Inferior parietal cortex (tissue), 1 donor: ENCODE measurements at regions not wholly inside any gene's neighbourhood (a gene's known extent, or its start where the extent isn't known, plus 50 kb on each side); places are given as distances from the start of the nearest gene placed in this dataset.
A peak's percentile ranks its signal among the peaks of the same experiment; 100 is the strongest.
"Not testable (repeated sequence)": the region's sequence is repeated elsewhere in the genome, so short reads cannot be mapped to it uniquely, and the experiment has no call there.

Experiments used
- DNase-seq: peaks from one replicate; pipeline ENCODE4 v3.0.0-alpha.2; 2016; ENCODE audit errors: extremely low spot score

DNA sequence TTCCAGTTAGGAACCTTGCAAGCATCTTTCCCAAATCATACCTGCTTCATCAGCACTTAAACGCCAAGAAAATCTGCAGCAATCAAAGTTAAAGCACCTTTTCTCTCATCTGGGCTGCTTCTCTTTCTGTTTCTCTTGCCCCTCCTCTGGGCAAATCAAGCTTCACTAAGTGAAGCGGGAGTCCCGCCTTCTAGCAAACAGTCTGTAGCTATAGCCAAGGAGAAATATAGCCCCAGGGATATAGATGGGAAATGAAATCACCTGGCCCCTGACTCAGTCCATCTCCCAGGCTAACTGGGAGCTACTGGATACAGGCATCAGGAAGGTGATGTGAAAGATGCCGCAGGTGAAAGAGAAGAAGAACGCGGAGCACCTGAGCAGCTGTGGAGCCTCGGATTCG lies 481.9 kb downstream of the C6orf118 start:
- DNase-seq = no peak

DNA sequence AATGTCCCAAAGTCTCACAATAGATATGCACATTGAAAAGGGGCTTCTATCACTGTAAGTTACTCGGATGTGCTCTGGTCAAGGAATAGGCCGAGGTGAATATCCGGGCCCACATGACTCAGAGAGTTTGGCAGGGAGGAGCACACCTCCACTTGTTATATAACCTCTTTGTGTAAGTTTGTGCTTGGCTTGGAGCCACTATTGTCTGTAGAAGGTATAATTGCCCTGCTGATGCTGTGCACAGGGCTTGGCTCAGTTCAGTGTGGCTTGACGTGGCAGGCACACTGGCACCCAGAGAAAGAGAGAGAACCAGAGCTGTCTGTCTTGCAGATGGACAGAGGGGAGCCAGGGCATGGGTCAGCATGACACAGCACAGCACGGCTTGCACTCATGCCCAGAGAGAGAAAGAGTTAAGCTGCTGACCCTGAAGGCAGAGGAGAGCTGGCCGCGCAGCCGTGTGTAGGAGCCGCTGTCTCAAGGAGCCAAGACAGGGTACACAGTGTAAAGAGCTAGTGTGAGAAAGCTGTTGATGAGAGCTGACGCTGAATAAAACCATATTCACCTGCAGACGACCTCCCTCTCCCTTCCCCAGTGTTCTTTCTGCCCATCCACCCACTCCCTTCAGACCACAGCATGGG lies 482.5 kb downstream of the C6orf118 start:
- no peak for DNase-seq

DNA sequence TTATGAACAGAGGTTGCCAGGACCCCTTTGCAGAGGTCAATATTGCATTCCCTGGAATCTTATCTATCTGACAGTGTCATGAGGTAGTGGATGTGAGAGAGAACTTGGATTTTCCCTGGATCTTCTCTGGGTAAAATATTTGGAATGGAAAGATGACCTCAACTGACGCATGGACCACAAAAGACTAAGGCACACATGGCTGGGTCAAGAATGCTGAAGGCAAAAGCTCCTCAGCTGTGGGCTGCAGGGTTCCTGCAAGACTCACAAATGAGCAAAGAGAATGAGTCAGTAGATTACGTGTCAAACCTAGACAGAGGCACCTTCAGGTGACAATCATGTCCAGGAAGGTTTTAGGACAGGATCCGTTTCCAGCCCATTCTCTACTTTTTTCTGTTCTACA lies 484.0 kb downstream of the C6orf118 start:
- no peak for DNase-seq

DNA sequence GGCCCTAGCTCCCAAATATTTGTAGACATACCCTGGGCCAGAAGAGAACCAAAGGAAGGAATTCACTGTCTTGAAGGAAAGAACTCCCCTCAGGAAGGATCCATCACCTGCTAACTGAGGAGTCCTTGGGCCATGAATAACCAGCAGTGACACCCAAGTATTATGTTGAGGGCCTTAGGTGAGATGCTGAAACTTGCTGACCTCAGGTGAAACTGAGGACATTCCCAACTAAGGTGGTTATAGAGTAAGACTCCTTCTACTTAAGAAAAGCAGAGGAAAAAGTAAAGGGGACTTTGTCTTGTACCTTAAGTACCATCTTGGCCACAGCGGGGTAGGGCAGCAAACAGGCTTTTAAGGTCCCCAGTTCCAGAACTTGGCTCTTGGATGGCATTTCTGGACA lies 491.7 kb downstream of the C6orf118 start:
- DNase-seq = no peak

DNA sequence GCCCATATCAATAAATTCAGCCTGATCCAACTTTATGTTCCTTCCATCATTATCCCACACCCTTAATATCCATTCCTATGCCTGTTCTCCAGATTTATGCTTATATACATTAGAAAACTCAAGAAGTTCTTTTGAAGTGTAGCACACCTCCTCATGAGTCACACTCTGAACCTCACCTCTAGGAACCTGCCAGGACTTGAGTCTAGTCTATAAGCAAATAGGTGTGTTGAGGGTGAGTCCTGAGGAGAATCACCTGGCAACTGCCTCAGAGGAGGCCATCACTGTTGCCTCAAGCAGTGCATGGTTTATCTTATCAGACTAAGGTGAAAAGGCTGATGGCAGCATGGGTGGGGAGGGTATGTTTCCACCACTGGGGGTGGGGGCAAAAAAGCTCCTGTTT lies 496.7 kb downstream of the C6orf118 start:
- no peak for DNase-seq

DNA sequence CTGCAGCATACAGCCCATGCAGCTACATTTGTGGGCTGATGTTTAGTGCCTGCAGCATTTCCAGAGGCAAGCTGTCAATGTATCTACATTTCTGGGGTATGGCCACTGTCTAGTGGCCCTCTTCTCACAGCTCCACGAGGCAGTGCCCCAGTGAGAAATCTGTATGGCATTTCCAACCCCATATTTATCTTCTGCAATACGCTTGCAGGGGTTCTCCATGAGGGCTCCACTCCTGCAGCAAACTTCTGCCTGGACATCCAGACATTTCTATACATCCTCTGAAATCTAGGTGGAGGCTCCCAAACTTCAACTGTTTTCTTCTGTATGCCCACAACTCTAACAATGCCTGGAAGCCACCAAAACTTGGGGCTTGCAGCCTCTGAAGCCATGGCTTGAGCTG lies 502.3 kb downstream of the C6orf118 start:
- no peak for DNase-seq

DNA sequence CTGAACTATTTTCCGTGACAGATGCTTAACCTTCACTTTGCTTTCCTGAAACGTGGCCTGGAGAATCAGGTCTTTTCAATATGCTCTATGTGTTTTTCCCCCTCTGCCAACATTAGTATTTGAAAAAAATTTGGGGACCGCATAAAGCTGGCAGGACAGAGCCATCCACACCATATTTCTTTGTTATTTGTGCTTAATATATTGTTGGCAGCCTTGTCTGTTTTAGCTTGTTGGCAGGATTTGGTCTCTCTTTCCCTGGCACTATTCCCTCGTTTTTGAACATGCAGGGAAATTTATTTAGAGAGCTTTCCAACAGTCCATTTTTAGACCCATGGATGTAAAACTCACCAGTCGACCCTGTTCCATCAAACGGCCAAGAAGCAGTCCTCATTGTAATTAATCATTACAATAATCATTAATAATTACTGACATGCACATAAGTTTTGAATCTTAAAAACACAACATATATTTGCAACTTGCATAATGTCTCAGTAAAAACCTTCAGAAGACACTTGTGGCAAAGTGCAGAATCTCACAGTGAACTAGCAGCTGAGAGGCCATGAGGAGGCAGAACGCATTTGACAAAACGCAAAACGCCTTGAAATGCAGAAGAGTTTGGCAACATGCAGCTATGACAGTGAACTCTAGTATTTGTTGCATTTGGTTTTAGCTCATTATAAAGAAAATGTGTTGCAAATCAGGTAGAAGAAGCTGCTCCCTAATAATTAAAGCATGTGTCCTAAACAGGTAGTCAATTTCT lies 514.2 kb downstream of the C6orf118 start:
- peak; percentile 6 for DNase-seq

DNA sequence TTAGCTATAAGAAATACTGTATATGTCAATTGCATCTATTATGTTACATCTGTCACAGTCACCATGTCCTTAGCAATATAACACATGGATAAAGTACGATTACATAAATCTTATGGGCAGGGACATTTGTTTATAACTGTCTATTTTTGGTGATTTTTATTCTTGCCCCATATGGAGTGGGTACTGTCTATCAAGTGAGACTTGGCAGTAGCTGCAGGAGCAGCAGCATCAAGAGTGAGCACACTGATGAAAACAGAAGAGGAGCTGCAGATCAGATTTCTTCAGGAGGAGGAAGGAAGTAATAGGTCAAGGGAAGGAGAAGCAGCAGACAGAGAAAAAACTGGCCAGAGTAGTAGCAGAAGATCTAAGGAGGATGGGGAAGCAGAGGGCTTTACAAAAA lies 516.7 kb downstream of the C6orf118 start:
- DNase-seq = peak; percentile 17

DNA sequence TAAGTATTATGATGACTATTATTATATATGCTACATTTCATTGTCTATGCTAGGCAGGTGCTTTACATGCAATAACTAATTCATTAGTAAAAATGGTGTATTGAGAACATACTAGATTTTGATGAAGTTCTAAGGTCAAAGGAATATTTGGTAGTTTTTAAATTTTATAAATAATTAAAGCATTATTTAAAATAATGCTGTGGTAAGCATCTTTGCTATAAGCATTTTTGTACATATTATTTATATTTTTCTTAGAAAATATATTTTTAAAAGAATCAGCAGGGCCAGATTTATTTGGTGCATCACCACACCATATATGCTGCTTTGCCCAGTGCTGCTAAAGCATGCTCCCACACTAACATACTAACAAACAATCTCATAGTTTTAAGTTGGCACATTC lies 517.9 kb downstream of the C6orf118 start:
- DNase-seq = no peak

DNA sequence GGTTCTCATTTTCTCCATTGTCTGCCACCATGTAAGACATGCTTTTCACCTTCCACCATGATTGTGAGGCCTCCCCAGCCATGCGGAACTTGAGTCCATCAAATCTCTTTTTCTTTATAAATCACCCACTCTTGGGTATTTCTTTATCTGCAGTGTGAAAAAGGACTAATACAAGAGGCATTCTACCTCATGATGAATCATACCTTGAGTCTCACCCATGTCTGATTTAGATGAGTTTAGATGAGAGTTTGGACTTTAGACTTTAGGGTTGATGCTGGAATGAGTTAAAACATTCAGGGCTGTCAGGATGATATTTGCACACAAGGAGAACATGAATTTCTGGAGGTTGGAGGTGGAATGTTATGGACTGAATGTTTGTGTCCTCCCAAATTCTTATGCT lies 545.6 kb downstream of the C6orf118 start:
- no peak for DNase-seq

DNA sequence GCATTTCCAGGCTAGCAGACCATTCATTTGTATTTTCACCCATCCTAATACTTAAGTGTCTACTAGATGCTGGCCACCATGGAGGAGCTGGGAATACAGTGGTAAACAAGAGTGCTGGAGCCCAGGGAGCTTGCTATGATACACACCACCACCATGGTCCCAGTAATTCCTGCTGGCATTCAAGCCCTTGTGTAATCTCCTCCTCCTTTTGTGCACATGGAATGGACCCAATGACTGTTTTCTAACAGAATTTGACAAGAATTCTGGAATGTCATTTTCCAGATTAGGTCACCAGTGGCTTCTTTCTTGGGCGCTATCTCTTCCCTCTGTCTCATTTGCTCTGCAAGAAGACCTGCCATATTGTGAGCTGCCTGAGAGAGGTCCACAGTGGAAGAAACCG lies 552.0 kb downstream of the C6orf118 start:
- DNase-seq = no peak

DNA sequence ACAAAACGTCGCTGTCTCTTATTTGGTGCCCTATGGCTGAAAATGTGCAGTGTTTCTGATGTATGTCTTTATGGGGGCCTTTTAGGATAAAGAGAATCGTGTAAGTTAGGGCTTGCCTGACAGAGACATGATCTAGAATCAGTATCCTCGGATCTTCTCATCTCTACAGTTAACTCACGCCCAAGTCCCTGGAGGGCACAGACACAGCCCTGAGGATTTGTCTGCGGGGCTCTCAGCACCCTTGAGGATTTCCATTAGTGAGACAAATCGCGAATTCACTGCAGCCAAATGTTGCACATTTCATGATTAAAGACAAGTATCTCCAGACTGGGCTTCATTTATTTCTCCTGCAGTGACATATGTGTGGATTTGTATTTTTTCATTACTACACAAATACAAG lies 552.7 kb downstream of the C6orf118 start:
- no peak for DNase-seq

DNA sequence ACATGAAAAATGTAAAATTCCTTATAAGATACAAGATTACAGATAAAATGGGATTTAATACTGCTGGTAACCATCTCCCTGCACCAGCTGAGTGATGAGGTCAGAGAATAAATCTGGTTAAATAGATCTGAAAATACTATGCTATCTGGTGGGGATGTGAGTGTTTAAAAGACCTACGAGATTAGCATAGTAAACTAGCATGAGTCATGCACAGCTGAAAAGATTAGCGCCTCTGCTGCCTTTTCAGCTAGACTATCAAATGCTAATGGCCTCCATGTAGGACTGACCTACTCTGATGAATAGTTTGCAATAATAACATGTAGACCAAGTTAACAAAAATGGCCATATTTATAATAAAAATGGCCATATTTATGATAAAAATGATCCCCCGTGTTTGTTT lies 553.3 kb downstream of the C6orf118 start:
- DNase-seq = no peak

DNA sequence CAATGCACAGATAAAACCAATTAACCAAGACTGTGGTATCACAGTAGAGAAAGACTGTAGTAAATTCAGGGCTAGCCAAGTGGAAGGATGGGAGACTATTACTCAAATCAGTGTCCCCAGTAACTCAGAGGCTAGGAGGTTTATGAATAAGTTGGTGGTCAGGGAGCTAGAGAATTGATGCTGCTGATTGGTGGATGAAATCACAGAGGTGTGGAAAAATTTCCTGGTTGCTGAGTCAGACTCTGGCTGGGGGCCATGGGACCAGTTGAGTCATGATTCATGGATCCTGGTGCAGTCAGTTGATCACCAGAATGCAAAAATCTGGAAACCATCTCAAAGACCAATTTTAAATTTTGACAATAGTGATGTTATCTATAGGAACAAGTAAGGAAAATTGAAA lies 555.9 kb downstream of the C6orf118 start:
- no peak for DNase-seq

DNA sequence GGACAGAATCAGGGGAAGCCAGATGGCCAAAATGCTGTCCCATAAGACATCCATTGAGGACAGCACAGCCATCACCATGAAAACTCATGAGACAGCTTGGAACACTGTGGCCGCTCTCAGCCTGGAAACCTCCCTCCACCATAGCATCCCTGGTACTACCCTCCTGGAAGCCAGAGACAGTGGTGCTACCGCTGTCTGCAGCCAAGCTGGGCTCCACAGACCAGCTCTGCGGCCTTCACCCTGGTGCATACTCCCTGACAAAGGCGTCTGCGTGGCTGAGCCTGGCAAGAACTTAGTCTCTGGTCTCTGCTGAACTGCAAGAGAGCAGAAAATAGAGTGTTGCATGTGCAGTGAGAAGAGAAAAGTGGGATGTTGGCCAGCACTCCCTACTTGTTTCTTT lies 558.0 kb downstream of the C6orf118 start:
- DNase-seq = no peak

DNA sequence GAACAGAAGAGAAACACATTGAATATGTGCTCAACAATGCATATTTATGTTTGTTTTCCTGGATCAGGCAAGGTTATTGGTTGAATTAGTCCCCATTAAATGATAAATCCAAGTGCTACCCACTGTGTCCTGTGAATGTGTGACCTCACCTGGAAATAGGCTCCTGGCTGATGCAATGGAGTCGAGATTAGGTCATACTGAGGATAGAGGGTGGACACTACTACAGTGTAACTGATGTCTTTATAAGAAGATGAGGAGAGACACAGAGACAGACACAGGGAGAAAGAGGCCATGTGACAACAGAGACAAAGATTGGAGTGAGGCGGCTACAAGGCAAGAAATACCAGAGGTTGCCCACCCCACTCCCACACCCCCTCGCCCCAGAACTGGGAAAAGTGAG lies 559.3 kb downstream of the C6orf118 start:
- no peak for DNase-seq

DNA sequence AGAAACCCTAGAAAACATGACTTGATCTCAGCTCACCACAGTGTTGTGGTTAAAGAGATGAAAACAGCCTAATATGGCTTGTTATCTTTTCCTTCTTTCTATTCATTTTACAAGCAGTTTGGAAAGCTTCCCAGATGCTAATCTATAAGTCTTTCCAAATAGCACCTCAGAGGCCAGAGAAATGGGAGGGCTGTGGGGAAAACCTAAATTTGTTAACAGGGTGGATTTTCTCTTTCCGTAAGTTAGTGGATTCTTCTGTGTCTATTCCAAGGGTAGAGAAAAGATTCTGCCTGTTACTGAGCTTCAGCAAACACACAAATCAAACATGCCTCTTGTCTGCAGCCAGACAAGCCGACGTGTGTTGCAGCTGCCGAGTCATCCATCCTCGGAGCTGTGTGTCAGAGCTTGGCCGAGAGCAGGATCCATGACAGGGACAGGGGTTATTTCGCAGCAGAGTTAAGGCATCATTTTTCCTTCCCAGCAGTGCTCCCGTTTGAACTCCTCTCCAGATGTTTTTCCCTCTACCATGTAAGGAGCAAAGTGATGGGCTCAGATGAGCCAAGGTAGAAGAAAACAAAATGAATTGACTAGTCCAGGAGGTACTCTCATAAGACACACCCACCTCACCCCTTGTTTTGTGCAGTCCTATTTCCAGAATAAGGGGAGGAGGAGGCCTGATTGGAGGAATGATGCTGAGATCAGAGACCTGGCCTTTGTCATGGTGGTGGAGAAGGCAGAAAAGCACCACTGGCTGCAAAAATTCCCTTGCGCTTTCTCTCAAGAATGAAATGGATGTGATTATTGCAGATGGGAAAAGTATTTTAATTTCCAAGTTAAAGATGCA lies 560.0 kb downstream of the C6orf118 start:
- peak; percentile 47 for DNase-seq

DNA sequence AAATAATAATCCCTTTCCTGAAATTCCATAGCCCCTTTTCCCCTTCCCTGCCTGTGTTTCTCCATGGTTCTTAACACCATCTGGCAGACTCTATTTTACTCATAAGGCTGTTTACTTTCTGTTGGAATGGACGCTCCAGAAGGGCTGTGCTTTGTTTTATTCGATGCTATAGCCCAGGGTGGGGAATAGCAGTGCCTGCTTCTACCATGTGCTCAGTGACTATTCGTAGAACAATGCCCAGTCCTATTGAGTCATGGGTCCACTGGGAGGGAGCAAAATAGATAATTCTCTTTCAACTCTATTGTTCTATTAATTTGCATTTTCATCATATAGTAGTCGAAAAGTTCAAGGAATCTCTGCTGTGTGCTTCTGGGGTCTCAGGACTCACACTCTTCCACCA lies 565.1 kb downstream of the C6orf118 start:
- no peak for DNase-seq

DNA sequence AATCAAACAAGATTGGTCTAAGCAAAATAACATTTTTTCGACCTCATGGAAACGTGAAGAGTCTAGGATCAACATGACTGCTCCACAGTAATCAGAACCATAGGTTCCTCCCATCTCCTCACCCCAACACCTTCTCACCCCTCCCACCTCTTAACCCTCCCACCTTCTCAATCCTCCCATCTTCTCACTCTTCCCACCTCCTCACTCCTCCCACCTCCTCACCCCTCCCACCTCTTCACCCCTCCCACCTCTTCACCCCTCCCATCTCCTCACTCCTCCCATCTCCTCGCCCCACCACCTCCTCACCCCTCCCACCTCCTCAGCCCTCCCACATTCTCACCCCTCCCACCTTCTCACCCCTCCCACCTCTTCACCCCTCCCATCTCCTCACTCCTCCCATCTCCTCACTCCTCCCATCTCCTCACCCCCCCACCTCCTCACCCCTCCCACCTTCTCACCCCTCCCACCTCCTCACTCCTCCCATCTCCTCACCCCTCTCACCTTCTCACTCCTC lies 567.4 kb downstream of the C6orf118 start:
- DNase-seq = no peak

DNA sequence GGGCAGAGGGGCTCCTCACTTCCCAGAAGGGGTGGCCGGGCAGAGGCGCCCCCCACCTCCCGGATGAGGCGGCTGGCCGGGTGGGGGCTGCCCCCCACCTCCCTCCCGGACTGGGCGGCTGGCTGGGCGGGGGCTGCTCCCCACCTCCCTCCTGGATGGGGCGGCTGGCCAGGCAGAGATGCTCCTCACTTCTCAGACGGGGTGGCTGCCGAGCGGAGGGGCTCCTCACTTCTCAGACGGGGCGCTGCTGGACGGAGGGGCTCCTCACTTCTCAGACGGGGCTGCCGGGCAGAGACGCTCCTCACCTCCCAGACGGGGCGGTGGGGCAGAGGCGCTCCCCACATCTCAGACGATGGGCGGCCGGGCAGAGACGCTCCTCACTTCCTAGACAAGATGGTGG lies 573.3 kb downstream of the C6orf118 start:
- not testable (repeated sequence) for DNase-seq

DNA sequence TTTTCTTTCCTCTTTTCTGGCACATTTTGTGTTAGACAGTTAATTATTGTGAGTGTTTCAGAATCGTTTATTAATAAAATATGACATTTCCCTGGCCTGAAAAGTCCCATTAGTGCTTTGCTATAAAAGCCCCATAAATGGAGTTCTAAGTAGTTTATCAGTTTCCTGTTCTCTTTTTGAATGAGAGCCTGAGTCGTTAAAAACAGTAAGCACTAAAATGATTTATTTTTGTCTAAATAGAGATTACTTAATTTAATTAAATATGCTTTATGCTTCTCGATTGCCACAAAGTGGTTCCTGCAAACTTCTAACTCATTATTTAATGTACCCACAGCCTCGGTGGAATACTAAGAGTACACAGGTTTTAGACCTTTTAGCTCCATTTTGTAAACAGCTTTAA lies 577.9 kb downstream of the C6orf118 start:
- DNase-seq = no peak

DNA sequence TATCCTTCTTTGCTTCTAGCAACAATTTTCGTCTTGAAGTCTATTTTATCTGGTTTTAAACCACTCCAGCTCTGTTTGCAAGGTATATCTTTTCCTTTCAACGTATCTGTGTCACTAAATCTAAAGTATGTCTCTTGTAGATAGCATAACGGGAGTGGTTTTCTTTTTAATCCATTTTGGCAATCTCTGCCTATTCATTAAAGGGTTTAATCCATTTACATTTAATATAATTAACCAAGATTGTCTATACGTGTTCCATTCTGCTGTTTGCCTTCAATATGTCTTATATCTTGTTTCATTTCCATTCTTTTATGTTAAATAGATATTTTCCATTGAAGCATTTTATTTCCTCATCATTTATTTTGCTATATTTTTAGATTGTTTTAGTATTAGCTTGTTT lies 587.9 kb downstream of the C6orf118 start:
- DNase-seq = no peak

DNA sequence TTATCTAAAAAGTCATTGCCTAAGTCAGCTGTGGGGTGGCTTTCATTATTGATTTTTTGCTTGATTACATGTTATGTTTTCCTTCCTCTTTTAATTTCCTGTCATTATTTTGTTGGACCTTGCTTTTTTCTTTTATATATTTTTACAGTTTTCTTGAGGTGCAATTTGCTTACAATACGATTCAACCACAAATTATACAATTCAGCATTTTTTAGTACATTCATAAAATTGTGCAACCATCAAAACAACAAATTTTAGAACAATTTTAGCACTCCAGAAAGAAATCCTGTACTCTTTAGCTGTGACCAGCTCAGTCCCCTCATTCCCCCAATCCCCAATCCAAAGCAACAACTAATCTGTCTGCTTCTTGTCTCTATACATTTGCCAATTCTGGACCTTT lies 608.9 kb downstream of the C6orf118 start:
- no peak for DNase-seq
